Stimulated activated CD8-positive, alpha-beta memory T cell treated with anti-CD3 and anti-CD28 coated beads, Interleukin-7, amount 100 ng/mL, for 24 hours (primary cell): ENCODE measurements at regions not wholly inside any gene's neighbourhood (a gene's known extent, or its start where the extent isn't known, plus 50 kb on each side); places are given as distances from the start of the nearest gene placed in this dataset.

Experiments used
- DNase-seq: peaks from one replicate; pipeline ENCODE4 v3.0.0-alpha.2; 2020; ENCODE audit warnings: low read depth

DNA sequence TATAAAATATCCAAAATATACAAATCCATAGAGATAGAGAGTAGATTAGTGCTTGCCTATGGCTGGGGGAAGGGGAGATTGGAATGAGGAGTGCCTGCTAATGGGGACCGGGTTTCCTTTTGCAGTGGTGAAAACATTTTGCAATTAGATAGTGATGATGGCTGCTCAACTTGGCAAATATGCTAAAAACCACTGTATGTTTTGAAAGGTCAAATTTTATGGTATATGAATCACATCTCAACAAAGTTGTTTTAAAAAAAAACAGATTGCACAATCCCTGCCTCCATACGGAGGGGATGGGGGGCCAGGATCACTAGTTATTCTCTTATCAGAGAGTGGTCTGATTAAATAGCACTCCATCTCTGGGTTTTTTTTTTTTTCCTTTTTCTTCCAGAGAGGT, 76.9 kb upstream of the RIPOR2 start:
- no peak for DNase-seq

DNA sequence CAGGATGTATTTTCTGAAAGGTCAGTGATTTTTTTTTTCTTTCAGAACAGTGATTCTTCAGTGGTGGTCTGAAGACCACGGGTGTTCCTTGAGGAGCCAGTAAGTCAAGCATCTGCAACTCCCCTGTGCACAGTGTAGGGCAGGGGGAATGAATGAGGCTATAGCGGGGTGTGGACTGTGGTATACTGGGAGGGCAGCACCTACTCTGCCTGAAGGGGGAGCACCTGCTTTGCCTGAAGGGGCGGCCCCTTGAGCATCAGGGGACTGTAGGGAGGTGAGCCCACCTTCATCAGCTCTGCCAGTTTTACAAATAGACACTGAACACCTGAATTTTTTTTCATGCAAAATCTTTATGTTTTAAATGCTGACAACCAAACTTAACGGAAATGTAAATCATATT, 77.5 kb upstream of the RIPOR2 start:
- no peak for DNase-seq

DNA sequence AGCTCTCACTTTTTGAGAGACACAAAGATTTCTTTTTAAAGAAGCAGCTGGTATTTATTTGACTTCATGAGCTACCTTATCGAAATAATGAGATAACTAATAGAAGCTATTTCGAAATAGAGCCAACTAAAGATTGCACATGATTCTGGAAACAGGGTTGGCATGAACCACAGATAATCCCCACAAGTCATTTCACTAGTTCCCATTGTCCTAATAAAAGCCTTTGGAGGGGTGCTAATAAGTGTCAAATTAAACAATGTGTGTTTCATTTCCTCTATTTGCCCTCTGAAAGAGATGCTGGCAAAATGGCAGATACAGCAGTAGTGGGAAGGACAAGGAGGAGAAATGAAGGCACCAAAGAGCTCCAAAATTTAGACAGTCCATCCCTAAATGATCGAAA, 78.6 kb upstream of the RIPOR2 start:
- no peak for DNase-seq

DNA sequence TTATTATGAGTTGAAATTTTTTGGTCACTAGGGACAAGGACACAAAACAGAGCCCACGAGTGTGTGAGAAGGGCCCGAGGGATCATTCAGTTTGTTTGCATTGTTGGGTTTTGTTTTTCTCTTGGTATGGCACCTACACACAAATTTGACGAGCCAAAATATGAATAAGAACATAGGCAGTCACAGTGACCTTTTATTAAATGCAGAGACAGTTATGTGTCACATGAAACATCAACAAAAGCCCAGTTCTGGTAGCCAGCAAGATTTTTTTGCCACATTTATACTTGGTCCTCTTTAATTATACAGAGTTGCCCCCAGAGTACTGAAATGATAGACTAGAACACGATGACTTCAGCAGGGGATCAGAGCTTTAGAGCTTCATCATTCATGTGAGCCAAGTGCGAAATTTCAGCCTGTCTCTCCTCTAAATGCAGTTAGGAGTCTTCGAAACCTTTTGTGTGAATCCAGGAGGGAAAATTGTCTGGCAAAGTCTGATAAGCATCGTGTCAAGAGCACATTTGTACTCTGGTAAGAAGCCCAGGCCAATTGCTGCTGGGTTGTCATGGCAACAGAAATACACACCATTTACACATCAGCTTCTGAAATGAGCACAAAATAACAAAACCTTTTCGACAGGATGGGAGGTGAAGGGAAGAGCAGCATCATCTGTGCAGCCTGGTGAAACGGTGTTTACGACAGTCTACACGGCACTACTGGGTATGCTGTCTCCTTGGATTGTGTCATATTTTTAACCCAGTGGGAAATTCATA, 79.2 kb upstream of the RIPOR2 start:
- no peak for DNase-seq

DNA sequence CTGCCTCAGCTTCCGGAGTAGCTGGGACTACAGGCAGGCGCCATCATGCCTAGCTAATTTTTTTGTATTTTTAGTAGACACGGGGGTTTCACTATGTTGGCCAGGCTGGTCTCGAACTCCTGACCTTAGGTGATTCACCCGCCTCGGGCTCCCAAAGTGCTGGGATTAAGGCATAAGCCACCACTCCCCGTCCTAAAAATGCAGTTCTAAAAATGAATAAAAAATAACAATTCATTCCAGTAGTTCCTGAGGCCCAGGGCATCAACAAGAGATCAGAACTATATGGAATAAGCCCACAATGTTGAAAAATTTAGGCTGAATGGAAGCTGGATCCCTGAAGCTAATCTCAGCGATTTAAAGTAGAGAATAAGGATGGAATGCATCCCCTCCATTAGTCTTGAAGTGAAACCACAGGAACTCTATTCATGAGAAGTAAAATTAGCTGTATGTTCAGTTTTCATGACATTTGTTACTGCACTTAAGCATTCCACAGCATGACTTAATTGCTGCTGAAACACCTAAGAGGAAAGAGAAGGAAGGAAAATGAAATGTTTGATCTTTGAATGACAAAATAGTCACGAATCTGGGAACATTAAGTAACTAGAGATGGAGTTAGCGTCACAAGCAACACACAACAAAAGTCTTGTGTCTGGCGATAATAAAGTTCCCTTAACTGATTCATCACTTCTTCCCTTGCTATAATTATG, 80.4 kb upstream of the RIPOR2 start:
- no peak for DNase-seq

DNA sequence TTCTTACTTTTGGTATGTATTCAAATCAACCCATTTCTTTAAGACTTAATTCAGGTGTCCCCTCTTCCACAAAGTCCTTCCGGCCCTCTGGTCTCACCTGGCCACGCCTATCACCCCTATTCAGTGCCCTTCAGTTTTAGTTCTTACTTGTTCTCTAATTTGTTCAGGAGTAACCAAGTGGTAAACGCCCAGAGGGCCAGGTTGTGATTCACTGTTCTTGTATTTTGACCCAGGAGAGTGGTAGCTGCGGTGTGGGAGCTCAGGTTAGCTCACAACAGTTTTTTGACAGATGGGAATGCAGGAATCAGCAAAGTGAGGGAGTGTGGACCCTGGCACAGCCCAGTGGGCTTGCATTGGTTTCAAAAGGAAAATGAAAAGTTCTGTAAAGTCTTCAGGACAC, 81.7 kb upstream of the RIPOR2 start:
- DNase-seq = no peak

DNA sequence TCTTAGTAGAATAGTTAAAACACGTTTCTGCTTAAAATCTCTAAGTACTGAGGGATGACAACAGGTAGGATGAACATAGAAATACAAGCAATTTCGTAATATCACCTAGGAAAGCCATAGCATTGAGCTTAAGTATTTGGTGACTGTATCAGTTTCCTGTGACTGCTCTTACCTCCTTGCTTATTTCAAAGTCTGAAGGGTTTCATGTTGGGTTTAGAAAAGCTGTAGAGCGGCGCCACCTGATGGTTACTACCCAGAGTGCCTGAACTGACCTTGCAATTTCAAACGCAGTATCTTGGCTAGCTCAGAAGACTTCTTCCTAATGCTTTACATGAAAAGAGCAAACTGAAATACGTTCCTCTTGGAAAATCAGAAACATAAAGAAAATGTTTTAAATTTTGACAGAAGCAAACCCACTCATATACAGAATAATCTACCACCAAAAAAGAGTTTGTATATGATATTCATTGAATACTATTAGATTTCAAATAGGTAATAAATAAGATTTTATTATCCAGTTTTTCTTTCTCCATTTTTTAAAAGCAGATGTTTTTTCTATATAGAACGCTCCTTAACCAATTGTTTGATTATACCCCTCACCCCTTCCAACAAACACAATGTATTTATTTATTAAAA, 82.3 kb upstream of the RIPOR2 start:
- peak; percentile 64 for DNase-seq

DNA sequence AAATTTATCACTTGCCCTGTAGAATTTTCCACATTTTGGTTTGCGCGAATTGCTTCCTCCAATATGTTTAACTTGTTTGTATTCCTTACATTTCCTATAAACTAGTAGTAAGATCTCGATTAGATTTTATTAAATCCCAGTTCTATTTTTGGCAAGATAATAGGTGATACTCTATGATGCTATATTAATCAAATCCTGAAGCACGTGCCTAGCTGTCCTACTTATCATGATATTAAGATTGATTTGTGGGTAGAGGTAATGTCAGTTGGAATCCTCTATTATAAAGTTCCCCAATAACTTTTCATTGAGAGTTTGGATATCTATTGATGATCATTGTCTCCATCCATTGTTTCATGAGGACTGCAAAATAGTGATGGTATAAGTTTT, 82.8 kb upstream of the RIPOR2 start:
- DNase-seq = no peak

DNA sequence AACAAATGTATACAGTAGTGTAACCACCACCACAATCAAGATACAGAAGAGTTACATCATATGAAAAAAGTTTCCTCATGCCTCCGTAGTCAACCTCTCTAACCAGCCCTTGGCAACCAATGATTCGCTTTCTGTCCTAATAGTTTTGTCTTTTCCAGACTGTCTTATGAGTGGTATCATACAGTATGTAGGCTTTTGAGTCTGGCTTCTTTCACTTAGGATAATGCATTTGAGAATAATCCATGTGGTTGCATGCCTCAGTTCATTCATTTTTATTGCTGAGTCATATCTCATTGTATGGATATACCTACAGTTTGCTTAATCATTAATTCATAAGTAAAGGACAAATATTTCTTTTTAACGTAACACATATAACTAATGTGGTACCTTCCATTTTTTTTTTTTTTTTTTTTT, 86.4 kb upstream of the RIPOR2 start:
- no peak for DNase-seq

DNA sequence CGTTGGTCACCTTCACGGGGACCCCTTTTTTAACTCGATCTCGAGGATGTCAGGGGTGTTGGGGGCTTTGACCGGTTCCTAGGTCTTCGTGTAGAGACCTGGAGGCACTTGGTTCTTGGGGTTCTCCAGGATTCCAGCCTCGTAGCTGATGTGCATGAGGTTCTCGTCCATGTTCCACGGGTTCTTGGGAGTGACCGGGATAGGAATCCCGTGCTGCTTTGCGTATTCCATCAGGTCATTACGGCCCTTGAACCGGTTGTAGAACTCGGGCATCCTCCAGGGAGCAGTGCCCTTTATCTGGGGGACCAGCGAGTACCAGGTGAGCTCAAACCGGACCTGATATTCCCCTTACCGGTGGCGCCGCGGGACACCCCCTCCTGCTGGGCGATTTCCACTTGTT, 88.0 kb upstream of the RIPOR2 start:
- DNase-seq = no peak

DNA sequence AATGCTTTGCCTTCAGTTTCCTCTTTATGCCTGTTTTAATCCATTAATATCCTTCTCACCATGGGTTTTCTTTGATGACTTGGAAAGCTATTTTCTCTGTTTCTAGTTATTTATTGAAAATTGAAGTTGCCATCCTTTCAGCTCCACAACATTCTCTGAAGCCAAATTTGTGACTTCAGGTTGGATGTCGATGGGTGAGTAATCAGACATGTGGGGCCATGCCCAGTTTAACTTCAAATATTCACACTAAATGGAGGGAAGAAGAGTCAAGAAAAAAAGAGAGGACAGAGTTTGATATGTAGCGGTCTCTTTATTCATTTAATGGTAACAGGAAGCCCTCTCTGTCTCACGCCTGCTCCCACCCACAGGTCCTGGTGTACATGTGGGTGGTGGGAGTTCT, 89.1 kb upstream of the RIPOR2 start:
- no peak for DNase-seq

DNA sequence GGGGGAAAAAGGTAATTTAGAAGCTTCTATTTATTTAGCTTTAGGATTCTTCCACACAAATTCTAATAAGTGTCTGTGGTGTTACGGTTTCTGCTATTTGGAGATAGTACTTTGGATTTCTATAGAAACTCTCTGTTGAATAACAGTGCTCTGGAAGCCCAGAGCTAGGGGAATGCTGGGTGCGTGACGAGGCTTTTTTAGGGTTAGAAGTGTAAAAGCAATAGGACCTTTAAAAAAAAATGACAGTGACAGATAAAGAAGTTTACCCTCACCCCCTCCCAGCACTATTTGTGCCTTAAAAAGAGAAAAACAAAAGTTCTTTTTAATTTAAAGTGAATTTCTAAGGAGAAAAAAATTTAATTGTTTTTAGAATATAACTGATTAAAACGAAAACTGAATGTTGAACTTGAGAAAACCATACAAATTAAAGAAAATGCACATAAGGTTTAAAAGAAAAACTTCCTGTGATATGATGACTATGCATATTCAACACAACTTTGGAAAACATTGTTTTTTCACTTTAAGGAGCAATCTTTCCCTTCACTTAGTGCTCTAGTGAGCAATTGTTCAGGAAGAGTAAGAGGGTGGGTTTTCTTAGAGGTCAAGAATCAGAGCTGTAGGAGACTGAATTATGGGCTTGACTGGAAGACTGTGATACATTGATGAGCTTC, 89.6 kb upstream of the RIPOR2 start:
- no peak for DNase-seq

DNA sequence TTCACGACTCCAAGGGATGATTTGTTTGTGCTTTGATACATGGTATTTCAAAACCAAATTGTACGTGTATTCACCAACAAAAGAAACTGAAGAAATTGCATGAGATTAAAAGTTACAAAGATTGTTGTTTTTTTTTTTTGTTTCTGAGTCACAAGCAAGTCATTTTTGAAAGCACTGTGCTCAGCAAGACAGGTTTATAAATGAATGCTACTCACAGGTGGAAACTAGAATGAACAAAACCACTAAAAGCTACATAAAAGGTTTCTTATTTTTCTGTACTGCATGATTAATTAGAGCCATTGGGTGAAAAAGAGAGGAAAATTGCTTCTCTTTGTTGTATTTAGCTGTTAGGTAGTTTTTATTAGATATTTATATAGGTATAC, 90.2 kb upstream of the RIPOR2 start:
- DNase-seq = no peak

DNA sequence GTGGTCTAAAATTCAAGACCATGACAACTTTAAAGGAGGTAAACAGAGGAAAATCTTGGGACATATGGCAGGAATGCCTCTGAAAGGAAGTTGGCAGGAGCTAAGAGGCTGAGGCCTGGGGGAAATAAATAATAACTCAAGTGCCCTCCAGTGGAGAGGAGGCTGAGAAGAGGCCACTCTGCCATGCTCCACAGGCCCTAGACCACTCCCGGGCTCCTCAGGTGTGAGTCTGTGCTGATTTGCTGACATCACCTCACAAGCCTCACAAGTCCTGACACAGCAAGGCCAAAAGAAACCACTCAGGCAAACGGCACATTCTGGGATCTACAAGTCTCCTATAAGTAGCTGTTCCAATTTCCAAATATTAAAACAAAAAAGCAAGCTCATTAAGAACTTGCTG, 91.0 kb upstream of the RIPOR2 start:
- DNase-seq = no peak

DNA sequence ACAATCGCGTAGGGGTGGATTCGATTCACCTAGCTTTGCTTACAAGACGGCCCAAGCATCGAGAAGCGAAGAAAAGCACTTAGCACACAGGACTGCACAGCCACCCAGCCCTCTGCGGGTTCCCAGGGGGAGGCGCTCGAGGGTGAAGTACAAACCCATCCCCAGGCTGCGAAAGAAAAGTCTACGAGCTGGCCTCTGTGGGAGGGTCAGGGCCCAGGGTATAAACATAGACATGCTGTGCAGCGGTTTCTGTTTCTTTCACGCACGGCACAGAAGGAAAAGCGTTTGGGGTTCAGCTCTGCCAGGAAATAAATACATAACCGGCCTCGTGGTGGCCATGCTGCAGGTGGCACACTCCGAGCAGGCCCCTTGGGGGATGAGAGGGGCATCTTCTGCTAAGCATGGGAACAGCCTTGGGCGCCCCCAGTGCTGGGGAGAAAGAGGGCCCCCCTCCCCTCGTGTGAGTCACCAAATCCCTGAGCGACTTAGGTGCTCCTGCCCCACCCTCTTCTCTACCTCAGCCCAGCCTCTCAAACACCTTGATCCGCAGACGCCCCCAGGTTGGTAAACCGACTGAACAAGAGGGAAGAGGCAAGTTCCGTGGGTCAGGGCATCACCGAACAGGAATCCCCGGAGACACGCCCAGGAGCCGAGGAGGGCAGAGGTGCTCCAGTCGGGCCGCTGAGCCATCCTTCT, 91.6 kb upstream of the RIPOR2 start:
- DNase-seq = no peak

DNA sequence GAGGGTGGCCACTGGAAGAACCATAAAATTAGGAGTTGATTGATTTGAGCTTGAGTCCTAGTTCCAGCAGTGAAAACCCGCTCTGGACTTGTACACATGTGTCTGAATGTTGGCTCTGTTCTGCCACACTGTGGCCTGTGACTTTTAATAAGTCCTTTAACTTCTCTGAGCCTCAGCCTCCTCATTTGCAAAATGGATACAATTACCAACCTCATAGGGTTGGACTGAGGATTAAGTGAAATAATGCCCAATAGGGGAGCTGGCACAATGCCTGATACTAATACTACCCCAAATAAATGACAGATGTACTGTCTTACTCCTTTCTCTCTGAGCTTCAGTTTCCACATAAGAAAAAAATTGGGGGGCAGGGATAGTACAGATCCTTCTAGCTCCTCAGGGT, 92.6 kb upstream of the RIPOR2 start:
- DNase-seq = no peak

DNA sequence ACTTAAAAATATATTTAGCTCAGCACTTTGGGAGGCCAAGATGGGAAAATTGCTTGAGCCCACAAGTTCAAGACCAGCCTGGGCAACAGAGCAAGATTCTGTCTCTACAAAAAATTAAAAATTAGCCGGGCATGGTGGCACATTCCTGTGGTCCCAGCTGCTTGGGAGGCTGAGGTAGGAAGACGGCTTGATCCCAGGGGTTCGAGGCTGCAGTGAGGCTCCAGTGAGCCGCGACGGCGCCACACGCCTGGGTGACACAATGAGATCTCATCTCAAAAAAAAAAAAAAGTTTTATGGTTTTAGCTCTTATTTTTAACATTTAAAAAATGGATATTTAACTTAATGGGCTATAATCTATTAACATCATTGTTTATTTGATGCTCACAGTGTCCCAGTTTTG, 97.2 kb upstream of the RIPOR2 start:
- no peak for DNase-seq

DNA sequence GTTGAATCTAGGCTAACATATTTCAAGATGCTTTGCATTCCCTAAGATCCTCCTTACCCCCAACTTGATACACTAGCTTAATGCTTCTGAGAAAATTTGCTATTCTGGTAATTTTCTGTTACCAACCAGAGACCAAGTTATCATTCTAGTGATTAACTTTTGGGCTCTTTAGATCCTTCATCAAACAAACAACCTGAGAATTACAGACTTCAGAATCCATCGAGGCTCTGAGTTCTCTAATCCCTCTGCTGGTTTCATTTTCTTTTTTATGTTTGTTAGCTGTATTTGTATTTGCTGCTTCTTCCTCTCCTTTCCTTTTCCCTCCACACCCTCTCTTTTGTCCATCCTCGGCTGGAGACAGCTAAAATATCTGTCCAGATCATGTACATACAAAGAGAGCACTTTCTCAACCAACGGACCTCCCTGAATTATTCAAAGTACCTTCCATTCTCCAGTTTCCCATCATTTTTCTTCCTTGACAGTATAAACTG, 98.7 kb upstream of the RIPOR2 start:
- no peak for DNase-seq

DNA sequence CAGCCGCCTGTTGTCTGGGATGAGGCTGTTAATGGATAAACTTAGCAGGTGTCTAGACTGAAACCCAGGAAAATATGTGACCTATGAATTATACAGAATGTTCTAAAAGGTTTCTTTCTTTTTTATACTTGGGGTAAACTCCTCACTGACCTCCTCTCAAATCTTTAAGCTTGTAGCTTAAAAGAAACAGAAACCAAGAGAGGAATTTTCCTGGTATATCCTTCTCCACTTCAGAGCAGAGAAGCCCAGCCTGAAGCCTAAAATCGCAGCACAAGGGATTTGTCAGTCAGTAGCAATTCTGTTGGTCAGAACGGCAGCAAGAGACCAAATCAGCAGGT, 99.4 kb upstream of the RIPOR2 start:
- DNase-seq = no peak

DNA sequence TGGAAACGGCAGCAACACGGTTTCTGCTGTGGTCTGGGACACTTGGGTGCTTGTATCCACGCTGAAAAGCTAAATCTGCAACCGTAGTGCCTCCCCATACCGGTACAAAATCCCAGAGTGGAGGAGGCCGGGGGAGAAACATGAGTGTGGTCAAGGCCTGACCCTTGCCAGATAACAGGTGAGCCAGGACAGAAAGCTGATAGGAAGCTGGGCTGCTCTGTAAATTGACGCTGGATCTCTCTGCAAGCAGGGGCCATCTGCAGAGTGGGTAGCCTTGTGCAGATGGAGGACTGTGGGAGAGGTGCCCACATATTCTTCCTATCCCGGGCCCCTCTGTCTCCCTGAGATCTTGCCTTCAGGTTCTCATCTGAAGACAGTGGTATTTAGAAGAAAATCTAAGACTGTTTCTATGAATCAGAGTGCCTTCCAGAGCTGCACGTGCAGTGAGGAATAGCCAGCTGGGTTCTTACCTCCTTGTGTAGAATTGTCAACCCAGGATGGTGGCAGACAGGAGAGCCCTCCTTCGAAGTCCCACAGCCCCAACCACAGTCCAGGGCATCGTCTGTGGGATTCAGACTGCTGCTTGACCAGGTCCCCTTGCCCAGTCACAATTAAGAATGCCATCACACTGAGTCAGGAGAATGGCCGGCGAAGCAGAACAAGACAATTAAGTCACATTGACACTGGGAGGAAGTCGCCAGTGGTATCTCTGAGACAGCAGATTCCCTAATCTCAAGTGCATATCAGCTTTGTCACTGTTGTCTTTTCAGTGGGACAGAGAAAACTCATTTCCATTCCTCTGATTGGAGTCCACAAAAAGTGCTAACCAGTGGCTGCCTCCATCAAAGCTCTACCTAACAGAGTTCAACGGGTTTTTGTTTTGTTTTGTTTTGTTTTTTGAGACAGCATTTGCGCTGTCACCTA, 100.0 kb upstream of the RIPOR2 start:
- DNase-seq = no peak

DNA sequence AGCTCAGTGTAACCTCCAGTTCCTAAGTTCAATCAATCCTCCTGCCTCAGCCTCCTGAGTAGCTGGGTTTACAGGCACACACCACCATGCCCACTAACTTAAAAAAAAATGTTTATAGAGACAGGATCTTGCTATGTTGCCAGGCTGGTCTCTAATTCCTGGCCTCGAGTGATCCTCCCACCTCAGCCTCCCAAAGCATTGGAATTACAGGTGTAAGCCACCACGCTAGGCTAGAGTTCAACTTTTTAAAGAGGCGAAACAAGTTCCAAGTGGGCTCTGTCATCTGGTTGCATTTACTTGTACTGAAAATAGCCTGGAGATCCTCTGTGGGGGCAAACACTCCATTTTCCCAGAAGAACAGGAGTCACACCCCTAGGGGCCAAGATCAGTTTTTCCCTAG, 100.7 kb upstream of the RIPOR2 start:
- no peak for DNase-seq
